Upper lobe of left lung (tissue), 6 donors: ENCODE measurements at regions not wholly inside any gene's neighbourhood (a gene's known extent, or its start where the extent isn't known, plus 50 kb on each side); places are given as distances from the start of the nearest gene placed in this dataset.
"Not testable (repeated sequence)": the region's sequence is repeated elsewhere in the genome, so short reads cannot be mapped to it uniquely, and the experiment has no call there.

Experiments
- ATAC-seq, 2 donors: fragments of 200-7000 bp; cut with Tn5 transposase; one replicate each; pipeline ENCODE4 v1.9.1; 2022; ENCODE audit warnings: mild to moderate bottlenecking in 2 of 2, moderate library complexity in 2 of 2; ENCODE audit not compliant: low FRiP score in 2 of 2
- DNase-seq, 2 donors: peaks; one replicate each; pipeline ENCODE4 v3.0.0-alpha.2; 2019 to 2020
- H3K27ac ChIP-seq, 4 donors: fragments of 200-600 bp; sonication (generic); one replicate each; pipeline ENCODE4 v1.5.1; 2016 to 2019
- H3K27me3 ChIP-seq, 4 donors: fragments of 200-600 bp; sonication (generic); one replicate each; pipeline ENCODE4 v1.5.1; 2017 to 2019
- H3K36me3 ChIP-seq, 4 donors: fragments of 200-600 bp; sonication (generic); one replicate each; pipeline ENCODE4 v1.5.1; 2016 to 2019
- H3K4me1 ChIP-seq, 4 donors: fragments of 200-600 bp; sonication (generic); one replicate each; pipeline ENCODE4 v1.5.1; 2018 to 2019
- H3K4me3 ChIP-seq, 4 donors: fragments of 200-600 bp; sonication (generic); one replicate each; pipeline ENCODE4 v1.5.1; 2017 to 2019; ENCODE audit warnings: mild to moderate bottlenecking in 2 of 4, moderate library complexity in 1 of 4
- H3K9me3 ChIP-seq, 4 donors: fragments of 200-600 bp; sonication (generic); one replicate each; pipeline ENCODE4 v1.5.1; 2018 to 2019
- CTCF ChIP-seq, 6 experiments: fragments of 450-650 bp in 4 of 6; fragments of 200-600 bp in 2 of 6; sonication (generic) in 2 of 6; IDR thresholded peaks; one replicate each; pipeline ENCODE4 v1.5.1; 2016 to 2019; ENCODE audit warnings: antibody characterized with exemption in 6 of 6
- EP300 ChIP-seq, 4 donors: sonication (generic); formaldehyde crosslinking; IDR thresholded peaks; one replicate each; pipeline ENCODE4 v1.5.1; 2017; ENCODE audit warnings: antibody characterized with exemption in 4 of 4, control low read depth in 2 of 4
- POLR2A ChIP-seq, 4 donors: fragments of 450-650 bp; IDR thresholded peaks; one replicate each; pipeline ENCODE4 v1.5.1; 2016 to 2017; ENCODE audit warnings: antibody characterized with exemption in 4 of 4, mild to moderate bottlenecking in 2 of 4
- POLR2AphosphoS5 ChIP-seq, 2 donors: sonication (generic); formaldehyde crosslinking; IDR thresholded peaks; one replicate each; pipeline ENCODE4 v1.5.1; 2017; ENCODE audit warnings: antibody characterized with exemption in 2 of 2
- WGBS, 2 donors: methylation state at CpG; one replicate each; pipeline ENCODE4 v1.1.5; 2017 to 2018; 5-methylcytosine and 5-hydroxymethylcytosine counted together
- donor health status: DM: no; HTN: no; CAD: no; lungs with moderate emphysema.
- donor health status: DM: no; HTN: yes; CAD: no; lungs with severe emphysema.

- Histone ChIP-seq H3K27me3 (no peaks in the 10 kb centered on the region), H3K36me3 (no peaks in the 10 kb centered on the region), H3K9me3 (no peaks in the 10 kb centered on the region), H3K27ac (no peak overlapping the region), H3K4me3 (no peak overlapping the region), H3K4me1 (peaks cover 9 to 14% (median 11%) of the 10 kb centered on the region in 4 donors)
- ATAC-seq (no peak), DNase-seq (no peak)
- WGBS, 2 donors: 42 to 48% methylated on average over 3 of the region's 3 CpGs
- TF ChIP-seq EP300 (IDR thresholded peaks at IDR 0.05): no peak
- no peak for TF ChIP-seq CTCF (IDR thresholded peaks at IDR 0.05)
- TF ChIP-seq POLR2AphosphoS5 (IDR thresholded peaks at IDR 0.05): no peak
Measured at GRCh38 chr9:117649126-117649525, 55.1 kb upstream of the TLR4 start.

DNA sequence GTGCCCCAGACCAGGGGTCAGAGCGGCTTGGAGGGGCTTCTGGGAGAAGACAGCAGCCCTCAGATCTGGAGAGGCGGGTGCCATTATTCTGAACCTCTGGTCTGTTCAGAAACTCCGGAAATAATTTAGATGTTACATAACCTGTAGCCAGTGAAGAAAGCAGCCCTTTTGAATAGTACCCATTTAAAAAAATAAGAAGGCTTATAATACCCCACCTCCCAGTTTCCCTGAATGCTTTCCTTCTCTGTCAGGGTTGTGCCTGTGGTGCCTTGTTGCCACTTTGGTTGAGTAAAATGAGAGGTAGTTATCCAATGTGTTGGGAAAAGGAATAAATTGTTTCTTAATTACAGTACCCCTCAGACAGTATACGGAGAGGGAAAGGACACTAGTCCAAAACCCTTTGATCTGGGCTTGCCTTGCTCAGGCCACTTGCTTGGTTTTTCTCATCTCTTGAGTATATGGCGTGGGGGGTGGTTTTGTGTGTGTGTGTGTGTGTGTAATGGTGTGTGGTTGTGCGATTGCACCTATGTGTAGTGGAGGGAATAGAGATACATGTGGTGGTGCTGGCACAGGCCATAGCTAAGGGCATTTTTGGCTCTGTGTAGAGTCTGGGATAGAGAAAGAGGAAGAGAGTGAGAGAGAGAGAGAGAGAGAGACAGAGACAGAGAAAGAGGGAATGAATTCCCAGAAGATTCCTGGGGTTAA lies 59.1 kb upstream of the TLR4 start:
- Histone ChIP-seq H3K27ac (peak overlapping the region in 2 of 4 donors; percentile 1 to 12), H3K36me3 (no peaks in the 10 kb centered on the region), H3K4me1 (peaks cover 11 to 14% (median 12%) of the 10 kb centered on the region in 4 donors), H3K9me3 (no peaks in the 10 kb centered on the region), H3K27me3 (no peaks in the 10 kb centered on the region), H3K4me3 (peak overlapping the region in 2 of 4 donors; percentile 19 to 33)
- peak in 1 of 2 donors; percentile 65 for ATAC-seq
- no peak for DNase-seq
- 33 to 40% methylated on average over 6 of the region's 6 CpGs for WGBS, 2 donors
- TF ChIP-seq CTCF (IDR thresholded peaks at IDR 0.05): peak in 1 of 6 experiments; percentile 46
- TF ChIP-seq EP300 (IDR thresholded peaks at IDR 0.05): no peak

DNA sequence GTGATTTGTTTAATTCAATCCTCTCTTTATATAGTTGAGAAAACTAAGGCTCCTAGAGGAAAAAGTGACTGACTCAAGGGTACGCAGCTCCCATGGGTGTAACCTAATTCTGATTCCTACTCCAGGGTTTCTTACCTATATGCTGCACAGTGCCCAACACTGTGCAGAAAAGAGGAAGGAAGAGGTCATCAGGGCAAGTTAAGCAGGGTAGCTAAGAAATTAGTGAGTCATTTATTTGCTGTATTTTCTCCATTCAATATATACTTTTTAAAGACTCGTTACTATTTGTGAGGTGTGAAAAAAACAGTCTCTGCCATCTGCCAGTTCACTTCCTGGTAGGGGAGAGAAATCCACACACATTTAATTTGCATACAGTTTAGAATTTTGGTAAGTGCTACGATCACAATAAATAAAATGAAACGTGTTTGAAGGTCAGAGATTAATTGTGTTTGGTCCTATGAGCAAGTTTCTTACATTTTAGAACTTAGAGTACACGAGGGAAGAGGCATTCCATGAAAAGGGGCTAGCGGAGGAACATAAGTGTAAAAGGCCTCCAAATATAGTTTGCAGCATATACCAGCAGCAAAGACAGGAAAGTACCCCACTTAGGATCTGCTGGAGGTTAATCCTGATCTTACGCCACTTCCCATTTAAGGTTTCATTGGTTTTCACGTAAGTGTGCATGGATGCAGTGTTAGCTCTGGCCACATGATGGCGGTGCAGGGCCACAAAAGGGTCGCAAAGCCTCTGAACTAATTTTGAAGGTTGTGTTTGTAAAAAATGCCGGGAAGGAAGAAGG lies 59.9 kb upstream of the TLR4 start:
- no peaks in the 10 kb centered on the region for H3K27me3 ChIP-seq

GRCh38 chr9:117643288-117643654 lies 60.9 kb upstream of the TLR4 start:
- WGBS, 2 donors: 24 to 36% methylated on average over 6 of the region's 6 CpGs
- DNase-seq (no peak), ATAC-seq (no peak)
- H3K27me3 ChIP-seq: no peaks in the 10 kb centered on the region
- peak overlapping the region in 2 of 4 donors; percentile 4 to 24 for H3K4me3 ChIP-seq
- H3K27ac ChIP-seq: no peak overlapping the region
- H3K36me3 ChIP-seq: no peaks in the 10 kb centered on the region
- no peaks in the 10 kb centered on the region for H3K9me3 ChIP-seq
- TF ChIP-seq POLR2A (IDR thresholded peaks at IDR 0.05) (no peak), POLR2AphosphoS5 (IDR thresholded peaks at IDR 0.05) (no peak), EP300 (IDR thresholded peaks at IDR 0.05) (no peak), CTCF (IDR thresholded peaks at IDR 0.05) (no peak)
- H3K4me1 ChIP-seq: peaks cover 11 to 14% (median 12%) of the 10 kb centered on the region in 4 donors

More for the DNA sequence above, 59.9 kb upstream of the TLR4 start:
- peak overlapping the region in 2 of 4 donors; percentile 1 to 12 for H3K27ac ChIP-seq
- no peaks in the 10 kb centered on the region for H3K9me3 ChIP-seq
- 12 to 19% methylated on average over 11 of the region's 11 CpGs for WGBS, 2 donors
- ATAC-seq (peak; percentile 83 to 94), DNase-seq (peak in 1 of 2 donors; percentile 71)
- no peak for TF ChIP-seq EP300 (IDR thresholded peaks at IDR 0.05)
- TF ChIP-seq POLR2AphosphoS5 (IDR thresholded peaks at IDR 0.05): no peak
- no peak for TF ChIP-seq POLR2A (IDR thresholded peaks at IDR 0.05)
- TF ChIP-seq CTCF (IDR thresholded peaks at IDR 0.05): peak; percentile 87 to 92 (median 91)
- H3K4me3 ChIP-seq: peak overlapping the region in 2 of 4 donors; percentile 19 to 33
- peaks cover 11 to 14% (median 12%) of the 10 kb centered on the region in 4 donors for H3K4me1 ChIP-seq
- no peaks in the 10 kb centered on the region for H3K36me3 ChIP-seq

GRCh38 chr9:117642571-117643287 lies 61.5 kb upstream of the TLR4 start:
- H3K27ac ChIP-seq, ATAC-seq, H3K9me3 ChIP-seq, H3K36me3 ChIP-seq, H3K27me3 ChIP-seq: not testable (repeated sequence)
- WGBS, 2 donors: 44 to 46% methylated on average over 6 to 42 of the region's 50 CpGs
- Histone ChIP-seq H3K4me1 (peaks cover 11 to 14% (median 12%) of the 10 kb centered on the region in 4 donors), H3K4me3 (peak overlapping the region in 2 of 4 donors; percentile 4 to 24)
- peak in 1 of 2 donors; percentile 67 for DNase-seq
